Hepatocyte (in vitro differentiated cells): ENCODE measurements at regions not wholly inside any gene's neighbourhood (a gene's known extent, or its start where the extent isn't known, plus 50 kb on each side); places are given as distances from the start of the nearest gene placed in this dataset.

Experiments used
- EZH2 ChIP-seq: fragments of 200-600 bp; sonication (generic); IDR thresholded peaks from 2 replicates; pipeline ENCODE4 v1.6.1; 2016; ENCODE audit warnings: antibody characterized with exemption, mild to moderate bottlenecking, borderline replicate concordance
- EZH2phosphoT487 ChIP-seq: fragments of 200-600 bp; sonication (generic); IDR thresholded peaks from one replicate; pipeline ENCODE4 v1.6.1; 2018; ENCODE audit warnings: antibody characterized with exemption, mild to moderate bottlenecking, low read depth, moderate library complexity; ENCODE audit not compliant: unreplicated experiment, severe bottlenecking
- TF ChIP-seq, protein P1 (sequence below): fragments of 200-600 bp; sonication (generic); IDR thresholded peaks from 2 replicates; pipeline ENCODE4 v1.5.1; 2016; ENCODE audit warnings: antibody characterized with exemption, mild to moderate bottlenecking; ENCODE audit not compliant: poor library complexity

DNA sequence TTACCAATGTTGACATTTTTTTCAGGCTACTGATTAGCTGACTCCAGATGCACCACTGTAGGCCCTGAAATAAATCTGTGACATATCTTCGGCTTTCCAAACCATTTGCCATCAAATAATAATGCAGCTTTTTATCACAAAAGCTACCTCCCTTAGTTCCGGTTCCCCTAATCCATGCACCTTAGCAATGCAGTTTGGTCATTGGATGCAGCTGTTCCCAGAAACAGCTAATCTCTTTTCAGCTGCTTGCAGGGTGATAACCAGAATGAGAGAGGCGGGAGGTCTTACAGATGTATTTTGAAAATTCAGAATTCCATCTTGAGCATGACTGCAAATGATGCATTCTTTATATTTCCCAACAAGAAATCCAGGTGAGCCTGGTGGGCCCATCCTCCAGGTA, 646.2 kb downstream of the SOX5 start:
- TF ChIP-seq, protein P1, sequence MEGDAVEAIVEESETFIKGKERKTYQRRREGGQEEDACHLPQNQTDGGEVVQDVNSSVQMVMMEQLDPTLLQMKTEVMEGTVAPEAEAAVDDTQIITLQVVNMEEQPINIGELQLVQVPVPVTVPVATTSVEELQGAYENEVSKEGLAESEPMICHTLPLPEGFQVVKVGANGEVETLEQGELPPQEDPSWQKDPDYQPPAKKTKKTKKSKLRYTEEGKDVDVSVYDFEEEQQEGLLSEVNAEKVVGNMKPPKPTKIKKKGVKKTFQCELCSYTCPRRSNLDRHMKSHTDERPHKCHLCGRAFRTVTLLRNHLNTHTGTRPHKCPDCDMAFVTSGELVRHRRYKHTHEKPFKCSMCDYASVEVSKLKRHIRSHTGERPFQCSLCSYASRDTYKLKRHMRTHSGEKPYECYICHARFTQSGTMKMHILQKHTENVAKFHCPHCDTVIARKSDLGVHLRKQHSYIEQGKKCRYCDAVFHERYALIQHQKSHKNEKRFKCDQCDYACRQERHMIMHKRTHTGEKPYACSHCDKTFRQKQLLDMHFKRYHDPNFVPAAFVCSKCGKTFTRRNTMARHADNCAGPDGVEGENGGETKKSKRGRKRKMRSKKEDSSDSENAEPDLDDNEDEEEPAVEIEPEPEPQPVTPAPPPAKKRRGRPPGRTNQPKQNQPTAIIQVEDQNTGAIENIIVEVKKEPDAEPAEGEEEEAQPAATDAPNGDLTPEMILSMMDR: no peak
- TF ChIP-seq EZH2 (no peak), EZH2phosphoT487 (no peak)
